ENCODE measurements at regions not wholly inside any gene's neighbourhood (a gene's known extent, or its start where the extent isn't known, plus 50 kb on each side); places are given as distances from the start of the nearest gene placed in this dataset.

DNA sequence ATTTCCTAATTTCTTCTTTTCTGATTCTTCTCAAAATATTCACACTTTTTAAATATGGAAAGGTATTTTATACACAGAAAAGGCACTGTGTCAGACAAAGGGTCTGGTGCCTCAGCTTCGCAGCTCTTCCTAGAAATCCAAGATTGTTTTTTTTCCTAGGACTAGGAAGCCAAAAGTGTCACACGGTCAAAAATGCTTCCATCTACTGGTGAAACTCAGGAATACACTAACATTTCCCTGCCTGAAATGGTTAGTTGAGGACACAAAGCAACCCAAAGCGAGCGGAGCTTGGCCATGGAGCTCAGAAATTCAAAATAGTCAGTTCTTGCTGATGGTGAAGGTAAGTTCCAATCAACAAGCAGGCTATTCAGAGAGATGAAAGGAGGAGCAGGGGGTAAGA is 426.5 kb upstream of the RASGRP1 start:
- Mint-ChIP-seq H3K4me3 (no peak overlapping the region), H3K4me1 (ENCODE audit: low read depth) (no peaks in the 10 kb centered on the region), H3K36me3 (ENCODE audit: low read depth) (no peaks in the 10 kb centered on the region), H3K27me3 (peaks cover 13% of the 10 kb centered on the region), H3K9me3 (no peaks in the 10 kb centered on the region), H3K27ac (no peak overlapping the region)
- ATAC-seq (ENCODE audit: poor library complexity) (no peak), DNase-seq (no peak)
- no peak overlapping the region for H3K27ac ChIP-seq (ENCODE audit: low read depth in 1 of 2, low read length in 2 of 2)
- no peaks in the 10 kb centered on the region for H3K4me1 ChIP-seq (ENCODE audit: insufficient read depth, low read length)
- intact Hi-C loops (cut with DNase I, micrococcal nuclease) = no loop called here
- no peak for TF ChIP-seq CTCF (IDR thresholded peaks at IDR 0.05)
- H3K4me3 ChIP-seq (ENCODE audit: low read length) = no peak overlapping the region
- H3K9me3 ChIP-seq (ENCODE audit: control insufficient read depth in 1 of 2, insufficient read depth in 1 of 2, low read length in 2 of 2) = no peaks in the 10 kb centered on the region
- POLR2A ChIA-PET = no interaction called here
- CTCF ChIA-PET = no interaction called here
- no peaks in the 10 kb centered on the region for H3K36me3 ChIP-seq (ENCODE audit: insufficient read depth, low read length)
- H3K27me3 ChIP-seq (ENCODE audit: control insufficient read depth in 1 of 2, insufficient read depth in 2 of 2, low read length in 2 of 2) = no peaks in the 10 kb centered on the region

GRCh38 chr15:38991701-38992100 is 427.1 kb upstream of the RASGRP1 start:
- no peaks in the 10 kb centered on the region for H3K9me3 Mint-ChIP-seq
- Histone ChIP-seq H3K36me3 (ENCODE audit: insufficient read depth, low read length) (no peaks in the 10 kb centered on the region), H3K4me3 (ENCODE audit: low read length) (no peak overlapping the region), H3K4me1 (ENCODE audit: insufficient read depth, low read length) (no peaks in the 10 kb centered on the region), H3K27ac (ENCODE audit: low read depth in 1 of 2, low read length in 2 of 2) (no peak overlapping the region), H3K27me3 (ENCODE audit: control insufficient read depth in 1 of 2, insufficient read depth in 2 of 2, low read length in 2 of 2) (no peaks in the 10 kb centered on the region), H3K9me3 (ENCODE audit: control insufficient read depth in 1 of 2, insufficient read depth in 1 of 2, low read length in 2 of 2) (no peaks in the 10 kb centered on the region)
- no peak overlapping the region for H3K27ac Mint-ChIP-seq
- H3K4me1 Mint-ChIP-seq (ENCODE audit: low read depth) = no peaks in the 10 kb centered on the region
- no peak for ATAC-seq (ENCODE audit: poor library complexity)
- CTCF ChIA-PET = no interaction called here
- H3K36me3 Mint-ChIP-seq (ENCODE audit: low read depth) = no peaks in the 10 kb centered on the region
- POLR2A ChIA-PET = no interaction called here
- intact Hi-C loops (cut with DNase I, micrococcal nuclease) = no loop called here
- no peak for TF ChIP-seq CTCF (IDR thresholded peaks at IDR 0.05)
- peaks cover 10% of the 10 kb centered on the region for H3K27me3 Mint-ChIP-seq
- no peak overlapping the region for H3K4me3 Mint-ChIP-seq
- DNase-seq = no peak

DNA sequence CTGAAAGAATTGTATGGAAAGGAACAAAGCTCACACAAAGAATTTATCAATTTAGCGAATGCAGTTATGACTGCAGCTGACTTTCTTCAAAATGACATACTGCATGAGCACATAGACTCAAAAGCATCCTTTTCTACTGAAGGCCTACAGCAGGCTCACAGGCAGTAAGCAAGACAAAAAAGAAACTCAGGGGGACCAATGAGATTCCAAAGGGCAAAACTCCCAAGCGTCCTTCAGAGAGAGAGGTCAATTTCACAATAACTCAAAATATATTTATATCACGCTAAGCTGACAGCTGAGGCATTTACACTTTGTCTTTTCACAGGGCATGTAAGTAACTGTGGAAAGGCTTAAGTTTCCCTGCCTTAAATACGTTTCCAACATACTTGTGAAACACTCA is 427.9 kb upstream of the RASGRP1 start:
- no peak for TF ChIP-seq CTCF (IDR thresholded peaks at IDR 0.05)
- CTCF ChIA-PET = no interaction called here
- Mint-ChIP-seq H3K4me3 (no peak overlapping the region), H3K9me3 (peaks cover 2% of the 10 kb centered on the region), H3K27me3 (peaks cover 14% of the 10 kb centered on the region), H3K27ac (no peak overlapping the region), H3K36me3 (ENCODE audit: low read depth) (no peaks in the 10 kb centered on the region), H3K4me1 (ENCODE audit: low read depth) (no peaks in the 10 kb centered on the region)
- no peak overlapping the region for H3K27ac ChIP-seq (ENCODE audit: low read depth in 1 of 2, low read length in 2 of 2)
- no peaks in the 10 kb centered on the region for H3K4me1 ChIP-seq (ENCODE audit: insufficient read depth, low read length)
- no peak for DNase-seq
- no peaks in the 10 kb centered on the region for H3K27me3 ChIP-seq (ENCODE audit: control insufficient read depth in 1 of 2, insufficient read depth in 2 of 2, low read length in 2 of 2)
- H3K4me3 ChIP-seq (ENCODE audit: low read length) = no peak overlapping the region
- ATAC-seq (ENCODE audit: poor library complexity) = no peak
- POLR2A ChIA-PET = no interaction called here
- H3K36me3 ChIP-seq (ENCODE audit: insufficient read depth, low read length) = no peaks in the 10 kb centered on the region
- H3K9me3 ChIP-seq (ENCODE audit: control insufficient read depth in 1 of 2, insufficient read depth in 1 of 2, low read length in 2 of 2) = no peaks in the 10 kb centered on the region
- intact Hi-C loops (cut with DNase I, micrococcal nuclease) = no loop called here

Data from CD4-positive, alpha-beta T cell (primary cell).